ENCODE measurements at regions not wholly inside any gene's neighbourhood (a gene's known extent, or its start where the extent isn't known, plus 50 kb on each side); places are given as distances from the start of the nearest gene placed in this dataset.

DNA sequence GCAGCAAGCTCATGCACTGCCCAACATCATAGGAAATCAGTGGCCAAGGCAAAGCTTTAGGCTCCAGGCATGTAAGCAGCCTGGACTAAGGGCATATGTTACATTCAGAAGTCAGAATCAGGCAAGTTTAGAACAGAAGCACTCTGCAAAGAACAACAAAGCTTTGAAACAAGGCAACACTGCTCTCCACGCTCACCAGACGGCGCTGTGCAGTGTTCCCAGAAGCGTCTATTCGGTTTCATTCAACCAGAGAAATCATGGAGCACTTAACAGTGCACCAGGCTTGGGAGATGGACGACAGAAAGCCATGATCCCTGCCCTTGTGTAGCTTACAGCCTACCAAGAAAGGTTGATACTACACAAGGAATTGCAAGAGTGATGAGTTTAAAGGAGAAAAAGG is 555.8 kb downstream of the BUD13 start:
- TF ChIP-seq CTCF (IDR thresholded peaks at IDR 0.05; ENCODE audit: low read length) (peak; percentile 69), EZH2 (IDR thresholded peaks at IDR 0.05; ENCODE audit: borderline replicate concordance, low read length) (no peak)

All from OCI-LY1 (cell line).